HEK293 (cell line): ENCODE measurements at regions not wholly inside any gene's neighbourhood (a gene's known extent, or its start where the extent isn't known, plus 50 kb on each side); places are given as distances from the start of the nearest gene placed in this dataset.

Source experiments
- ZNF366 ChIP-seq: fragments of 450-650 bp; formaldehyde crosslinking; conservative IDR thresholded peaks from 2 replicates; pipeline ENCODE4 v1.5.1; 2016; ENCODE audit warnings: missing biosample characterization, missing genetic modification characterization
- TF ChIP-seq, protein P1 (sequence below): fragments of 450-650 bp; IDR thresholded peaks from 2 replicates; pipeline ENCODE4 v1.5.1; 2018; ENCODE audit warnings: missing biosample characterization, missing genetic modification characterization
- TF ChIP-seq, protein P2 (sequence below): fragments of 450-650 bp; formaldehyde crosslinking; IDR thresholded peaks from 2 replicates; pipeline ENCODE4 v1.5.1; 2016; ENCODE audit warnings: missing biosample characterization, missing genetic modification characterization

DNA sequence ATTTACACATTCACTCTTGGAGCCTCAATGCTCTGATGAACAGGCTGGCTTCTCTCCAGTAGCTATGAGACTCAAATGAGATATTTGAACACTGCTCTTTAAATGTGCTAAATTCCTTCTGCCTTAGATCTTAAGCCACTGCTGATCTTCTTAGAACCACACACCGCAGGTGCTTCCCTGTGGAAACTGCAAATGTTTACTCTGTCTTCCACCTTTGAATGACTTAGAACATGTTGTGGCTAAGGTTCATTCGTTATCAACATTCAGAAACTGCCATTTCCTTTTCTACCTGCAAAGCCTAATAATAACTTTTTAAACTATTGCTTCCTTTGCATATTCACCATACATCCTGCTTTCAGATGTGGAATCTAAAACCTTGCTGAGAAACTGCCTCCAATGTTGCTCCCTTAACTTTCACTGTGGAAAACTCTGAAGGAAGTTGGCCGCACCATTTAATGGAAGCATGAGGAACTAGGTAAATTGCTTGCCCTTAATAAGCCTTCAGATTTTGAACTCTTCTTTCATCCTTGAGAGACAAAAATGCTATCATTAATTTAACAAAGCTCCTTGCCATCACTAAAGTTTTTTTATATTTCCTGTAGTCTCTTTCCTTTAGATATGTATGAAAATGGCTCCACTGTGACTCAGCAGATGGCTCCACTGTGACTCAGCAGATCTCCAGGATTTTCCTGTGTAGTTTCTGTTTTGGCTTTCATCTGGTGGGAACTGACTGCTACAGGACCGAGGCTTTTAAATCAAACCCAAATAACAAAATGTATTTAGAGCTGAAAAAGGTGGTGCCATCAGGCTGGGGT is 143.8 kb downstream of the TNFSF18 start:
- TF ChIP-seq ZNF366: no peak
- TF ChIP-seq, protein P1, sequence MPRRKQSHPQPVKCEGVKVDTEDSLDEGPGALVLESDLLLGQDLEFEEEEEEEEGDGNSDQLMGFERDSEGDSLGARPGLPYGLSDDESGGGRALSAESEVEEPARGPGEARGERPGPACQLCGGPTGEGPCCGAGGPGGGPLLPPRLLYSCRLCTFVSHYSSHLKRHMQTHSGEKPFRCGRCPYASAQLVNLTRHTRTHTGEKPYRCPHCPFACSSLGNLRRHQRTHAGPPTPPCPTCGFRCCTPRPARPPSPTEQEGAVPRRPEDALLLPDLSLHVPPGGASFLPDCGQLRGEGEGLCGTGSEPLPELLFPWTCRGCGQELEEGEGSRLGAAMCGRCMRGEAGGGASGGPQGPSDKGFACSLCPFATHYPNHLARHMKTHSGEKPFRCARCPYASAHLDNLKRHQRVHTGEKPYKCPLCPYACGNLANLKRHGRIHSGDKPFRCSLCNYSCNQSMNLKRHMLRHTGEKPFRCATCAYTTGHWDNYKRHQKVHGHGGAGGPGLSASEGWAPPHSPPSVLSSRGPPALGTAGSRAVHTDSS (tag by site-specific recombination): no peak
- TF ChIP-seq, protein P2, sequence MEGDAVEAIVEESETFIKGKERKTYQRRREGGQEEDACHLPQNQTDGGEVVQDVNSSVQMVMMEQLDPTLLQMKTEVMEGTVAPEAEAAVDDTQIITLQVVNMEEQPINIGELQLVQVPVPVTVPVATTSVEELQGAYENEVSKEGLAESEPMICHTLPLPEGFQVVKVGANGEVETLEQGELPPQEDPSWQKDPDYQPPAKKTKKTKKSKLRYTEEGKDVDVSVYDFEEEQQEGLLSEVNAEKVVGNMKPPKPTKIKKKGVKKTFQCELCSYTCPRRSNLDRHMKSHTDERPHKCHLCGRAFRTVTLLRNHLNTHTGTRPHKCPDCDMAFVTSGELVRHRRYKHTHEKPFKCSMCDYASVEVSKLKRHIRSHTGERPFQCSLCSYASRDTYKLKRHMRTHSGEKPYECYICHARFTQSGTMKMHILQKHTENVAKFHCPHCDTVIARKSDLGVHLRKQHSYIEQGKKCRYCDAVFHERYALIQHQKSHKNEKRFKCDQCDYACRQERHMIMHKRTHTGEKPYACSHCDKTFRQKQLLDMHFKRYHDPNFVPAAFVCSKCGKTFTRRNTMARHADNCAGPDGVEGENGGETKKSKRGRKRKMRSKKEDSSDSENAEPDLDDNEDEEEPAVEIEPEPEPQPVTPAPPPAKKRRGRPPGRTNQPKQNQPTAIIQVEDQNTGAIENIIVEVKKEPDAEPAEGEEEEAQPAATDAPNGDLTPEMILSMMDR (tag by site-specific recombination): no peak
